H1 (cell line): ENCODE measurements at regions not wholly inside any gene's neighbourhood (a gene's known extent, or its start where the extent isn't known, plus 50 kb on each side); places are given as distances from the start of the nearest gene placed in this dataset.

ENCODE experiments used
- CTCF ChIA-PET: fragments of 300-600 bp; sonication (Branson Sonifier 250); formaldehyde crosslinking; loops from one replicate; lab custom pipeline; 2021; ENCODE audit not compliant: partially characterized antibody; lab: Charles Lee
- POLR2A ChIA-PET: fragments of 300-600 bp; sonication (Branson Sonifier 250); formaldehyde crosslinking; loops from one replicate; lab custom pipeline; 2021; ENCODE audit warnings: inconsistent platforms; ENCODE audit not compliant: partially characterized antibody; lab: Charles Lee
- DNase-seq, 2 experiments: peaks; one replicate each; pipeline versions ENCODE4 v3.0.0 to v3.0.0-alpha.2; 2010 to 2022; ENCODE audit warnings: low spot score in 2 of 2, low read depth in 1 of 2, mixed read lengths in 1 of 2
- FAIRE-seq: peaks from 2 replicates; lab custom pipeline; 2011; peaks lifted over from hg19 to GRCh38; lab: Jason Lieb, UNC
- H2AFZ ChIP-seq: 2 replicates; pipeline ENCODE4 v1.8.1; 2012; ENCODE audit warnings: low read length, inconsistent platforms
- H2AK5ac ChIP-seq: 2 replicates; pipeline ENCODE4 v1.6.1; 2013; ENCODE audit warnings: low read depth, low read length
- H2BK120ac ChIP-seq: replicated peaks from 2 replicates; pipeline ENCODE3; 2013; ENCODE audit warnings: low read depth, low read length, inconsistent platforms
- H2BK12ac ChIP-seq: 2 replicates; pipeline ENCODE4 v1.6.1; 2013; ENCODE audit warnings: low read depth, low read length
- H2BK15ac ChIP-seq: 2 replicates; pipeline ENCODE4 v1.6.1; 2013; ENCODE audit warnings: low read length
- H2BK20ac ChIP-seq: 2 replicates; pipeline ENCODE4 v1.6.1; 2013; ENCODE audit warnings: low read length
- H2BK5ac ChIP-seq: 2 replicates; pipeline ENCODE4 v1.6.1; 2013; ENCODE audit warnings: low read depth, low read length
- H3K14ac ChIP-seq: 2 replicates; pipeline ENCODE4 v1.6.1; 2013; ENCODE audit warnings: inconsistent platforms; ENCODE audit not compliant: insufficient read length
- H3K18ac ChIP-seq: 2 replicates; pipeline ENCODE4 v1.6.1; 2013; ENCODE audit warnings: low read length; ENCODE audit errors: extremely low read depth
- H3K23ac ChIP-seq: 2 replicates; pipeline ENCODE4 v1.6.1; 2013; ENCODE audit warnings: inconsistent platforms; ENCODE audit not compliant: insufficient read length
- H3K23me2 ChIP-seq: 2 replicates; pipeline ENCODE4 v1.6.1; 2013; ENCODE audit warnings: low read depth, low read length
- H3K27ac ChIP-seq: 2 replicates; pipeline ENCODE4 v1.6.1; 2011; ENCODE audit warnings: low read depth, low read length, inconsistent platforms
- H3K27me3 ChIP-seq, 4 experiments: replicated peaks in 1 of 4; 1 replicate in 1 of 4; 2 replicates in 3 of 4; pipeline versions ENCODE4 v1.6.1 to v1.8.1; 2011 to 2013; ENCODE audit warnings: low read length in 3 of 4, mild to moderate bottlenecking in 3 of 4, inconsistent platforms in 2 of 4, mixed read lengths in 2 of 4, moderate library complexity in 1 of 4; ENCODE audit not compliant: control insufficient read depth in 3 of 4, insufficient read depth in 3 of 4; ENCODE audit errors: extremely low read depth in 1 of 4
- H3K36me3 ChIP-seq, 4 experiments: 2 replicates each; pipeline versions ENCODE4 v1.6.1 to v1.8.1; 2011 to 2013; ENCODE audit warnings: mild to moderate bottlenecking in 4 of 4, low read length in 3 of 4, moderate library complexity in 2 of 4, control low read depth in 1 of 4, inconsistent platforms in 1 of 4; ENCODE audit not compliant: insufficient read depth in 4 of 4, control insufficient read depth in 2 of 4
- H3K4ac ChIP-seq: replicated peaks from 2 replicates; pipeline ENCODE3; 2013; ENCODE audit warnings: low read length, low read depth, mixed read lengths, inconsistent platforms; ENCODE audit not compliant: insufficient read length
- H3K4me1 ChIP-seq, 4 experiments: replicated peaks in 1 of 4; 1 replicate in 1 of 4; 2 replicates in 3 of 4; pipeline versions ENCODE4 v1.6.1 to v1.8.1; 2011 to 2013; ENCODE audit warnings: low read length in 3 of 4, inconsistent platforms in 2 of 4, mixed read lengths in 1 of 4; ENCODE audit not compliant: insufficient read depth in 4 of 4, control insufficient read depth in 3 of 4
- H3K4me2 ChIP-seq, 2 experiments: 2 replicates each; pipeline versions ENCODE4 v1.6.1 to v1.8.1; 2011 to 2013; ENCODE audit warnings: low read depth in 2 of 2, low read length in 2 of 2, control low read depth in 1 of 2, inconsistent platforms in 1 of 2, mild to moderate bottlenecking in 1 of 2; ENCODE audit not compliant: insufficient read depth in 1 of 2
- H3K4me3 ChIP-seq, 4 experiments: fragments of 200-600, 300-600 bp in 1 of 4; sonication (generic), shearing (Covaris generic), sonication (Bioruptor Twin) in 1 of 4; 2 replicates each; pipeline versions ENCODE4 v1.5.1 to v1.8.1; 2011 to 2016; ENCODE audit warnings: low read length in 4 of 4, low read depth in 3 of 4, control low read depth in 2 of 4, inconsistent platforms in 2 of 4, mild to moderate bottlenecking in 2 of 4, mixed read lengths in 1 of 4, moderate library complexity in 1 of 4; ENCODE audit not compliant: insufficient read depth in 2 of 4; ENCODE audit errors: extremely low read depth in 1 of 4
- H3K56ac ChIP-seq: replicated peaks from 2 replicates; pipeline ENCODE3; 2013; ENCODE audit warnings: low read depth, mild to moderate bottlenecking, mixed read lengths, low read length, inconsistent platforms; ENCODE audit not compliant: insufficient read length
- H3K79me1 ChIP-seq: 2 replicates; pipeline ENCODE4 v1.6.1; 2013; ENCODE audit warnings: low read depth, low read length, control low read depth
- H3K79me2 ChIP-seq, 2 experiments: 2 replicates each; pipeline versions ENCODE4 v1.6.1 to v1.8.1; 2012 to 2013; ENCODE audit warnings: low read length in 2 of 2, mild to moderate bottlenecking in 2 of 2, inconsistent platforms in 1 of 2; ENCODE audit not compliant: insufficient read depth in 2 of 2, control insufficient read depth in 1 of 2
- H3K9ac ChIP-seq, 4 experiments: replicated peaks in 1 of 4; 1 replicate in 1 of 4; 2 replicates in 3 of 4; pipeline versions ENCODE4 v1.6.1 to v1.8.1; 2011 to 2013; ENCODE audit warnings: low read depth in 3 of 4, low read length in 3 of 4, control low read depth in 2 of 4, mild to moderate bottlenecking in 2 of 4, moderate library complexity in 2 of 4, inconsistent platforms in 1 of 4; ENCODE audit errors: extremely low read depth in 1 of 4
- H3K9me3 ChIP-seq, 2 experiments: 2 replicates each; pipeline versions ENCODE4 v1.6.1 to v1.8.1; 2012 to 2013; ENCODE audit warnings: mild to moderate bottlenecking in 2 of 2, moderate library complexity in 2 of 2, control low read depth in 1 of 2, inconsistent platforms in 1 of 2, low read depth in 1 of 2, low read length in 1 of 2, mixed read lengths in 1 of 2; ENCODE audit not compliant: insufficient read depth in 2 of 2
- H4K20me1 ChIP-seq, 2 experiments: replicated peaks in 1 of 2; 2 replicates each; pipeline versions ENCODE3 to v1.8.1; 2011 to 2013; ENCODE audit warnings: inconsistent platforms in 2 of 2, low read length in 2 of 2, mild to moderate bottlenecking in 1 of 2; ENCODE audit not compliant: insufficient read depth in 2 of 2, control insufficient read depth in 1 of 2
- H4K5ac ChIP-seq: 2 replicates; pipeline ENCODE4 v1.6.1; 2013; ENCODE audit warnings: low read length, low read depth, mixed read lengths, inconsistent platforms; ENCODE audit not compliant: insufficient read length
- H4K8ac ChIP-seq: 2 replicates; pipeline ENCODE4 v1.8.0; 2013; ENCODE audit warnings: mild to moderate bottlenecking, moderate library complexity, low read length, inconsistent platforms; ENCODE audit not compliant: insufficient read depth; ENCODE audit errors: extremely low read depth
- H4K91ac ChIP-seq: replicated peaks from 2 replicates; pipeline ENCODE3; 2013; ENCODE audit warnings: low read length, mixed read lengths, inconsistent platforms; ENCODE audit not compliant: insufficient read length
- KDM1A ChIP-seq: fragments of 200-600, 300-600 bp; sonication (generic); IDR thresholded peaks from 2 replicates; pipeline ENCODE4 v1.7.1; 2016; ENCODE audit warnings: mild to moderate bottlenecking, low read length, borderline replicate concordance
- TAF7 ChIP-seq: optimal IDR thresholded peaks from 2 replicates; pipeline ENCODE3; 2011; ENCODE audit warnings: low read depth, mild to moderate bottlenecking, inconsistent platforms, low read length, moderate library complexity, borderline replicate concordance

GRCh38 chr9:25397746-25398145 lies 280.5 kb downstream of the TUSC1 start:
- H2BK5ac ChIP-seq: no peak overlapping the region
- H2AFZ ChIP-seq: no peak overlapping the region
- H3K56ac ChIP-seq: no peak overlapping the region
- peak overlapping the region in 1 of 2 experiments; percentile 53; a peak in 3 of 4 replicates for H3K4me2 ChIP-seq
- TF ChIP-seq KDM1A: no peak
- TF ChIP-seq TAF7: no peak
- no peak overlapping the region for H2BK120ac ChIP-seq
- peak overlapping the region in 1 of 4 experiments; percentile 10; a peak in 1 of 8 replicates for H3K4me3 ChIP-seq
- CTCF ChIA-PET: no interaction called here
- H3K79me1 ChIP-seq: no peaks in the 10 kb centered on the region
- H2BK12ac ChIP-seq: no peak overlapping the region
- POLR2A ChIA-PET: interaction anchor here (1.7 kb wide), 1 partner anchor 16 kb away, joined by 8 read pairs; no protein-coding TSS in a partner anchor
- no peak for DNase-seq
- H4K8ac ChIP-seq: no peak overlapping the region
- no peaks in the 10 kb centered on the region for H3K79me2 ChIP-seq
- H3K9me3 ChIP-seq: peaks cover 7 to 16% of the 10 kb centered on the region in 2 experiments
- no peak overlapping the region for H3K14ac ChIP-seq
- no peaks in the 10 kb centered on the region for H3K23me2 ChIP-seq
- no peak overlapping the region for H2AK5ac ChIP-seq
- no peak overlapping the region for H3K9ac ChIP-seq
- no peak overlapping the region for H2BK20ac ChIP-seq
- H3K36me3 ChIP-seq: peaks cover 0 to 17% (median 7%) of the 10 kb centered on the region in 4 experiments; a peak in 2 of 8 replicates
- no peak overlapping the region for H3K4ac ChIP-seq
- peak overlapping the region; percentile 100 for H4K5ac ChIP-seq
- no peaks in the 10 kb centered on the region for H4K20me1 ChIP-seq
- H4K91ac ChIP-seq: no peak overlapping the region
- no peak for FAIRE-seq
- peaks cover 0 to 9% (median 4%) of the 10 kb centered on the region in 4 experiments; a peak in 4 of 7 replicates for H3K4me1 ChIP-seq
- H3K23ac ChIP-seq: no peak overlapping the region
- H3K27me3 ChIP-seq: no peaks in the 10 kb centered on the region
- H3K27ac ChIP-seq: no peak overlapping the region
- no peak overlapping the region; the same call in 1 of the 2 replicates for H3K18ac ChIP-seq
- no peak overlapping the region for H2BK15ac ChIP-seq
